ENCODE measurements at regions not wholly inside any gene's neighbourhood (a gene's known extent, or its start where the extent isn't known, plus 50 kb on each side); places are given as distances from the start of the nearest gene placed in this dataset.

Small RNA genes in the stretch of these regions (small RNA-seq; reads per million reads assigned to genes)
- gene RNU6-730P: 0 reads per million in 3 experiments

Data from neural cell (in vitro differentiated cells).